ENCODE measurements at regions not wholly inside any gene's neighbourhood (a gene's known extent, or its start where the extent isn't known, plus 50 kb on each side); places are given as distances from the start of the nearest gene placed in this dataset.

- TF ChIP-seq GATA3 (IDR thresholded peaks at IDR 0.05; ENCODE audit: low read depth, low read length): no peak
- TF ChIP-seq GATA2 (IDR thresholded peaks at IDR 0.05; ENCODE audit: low read depth, low read length): no peak
Observed at GRCh38 chr6:21928827-21929226, 335.3 kb downstream of the SOX4 start.
